Caco-2 (cell line): ENCODE measurements at regions not wholly inside any gene's neighbourhood (a gene's known extent, or its start where the extent isn't known, plus 50 kb on each side); places are given as distances from the start of the nearest gene placed in this dataset.

Source experiments
- BruUV-seq: library from RNA; stranded (reverse); fragments of 400-500 nt; replicated peaks from 2 replicates; lab custom pipeline; 2021; lab: Mats Ljungman, UMichigan
- CTCF ChIA-PET: fragments of 300-600 bp; sonication (Branson Sonifier 250); formaldehyde crosslinking; loops from one replicate; lab custom pipeline; 2022; ENCODE audit warnings: antibody characterized with exemption; lab: Charles Lee
- POLR2A ChIA-PET: fragments of 300-600 bp; sonication (Branson Sonifier 250); formaldehyde crosslinking; loops from one replicate; lab custom pipeline; 2022; ENCODE audit warnings: antibody characterized with exemption; lab: Charles Lee
- DNase-seq, 2 experiments: peaks; one replicate each; pipeline versions ENCODE4 v3.0.0 to v3.0.0-alpha.2; 2020 to 2022
- H3K27me3 ChIP-seq: replicated peaks from 2 replicates; pipeline ENCODE4 v1.6.0; 2011; ENCODE audit warnings: low read length; ENCODE audit not compliant: control insufficient read depth, insufficient read depth
- H3K36me3 ChIP-seq: 2 replicates; pipeline ENCODE4 v1.5.1; 2011; ENCODE audit warnings: low read length; ENCODE audit not compliant: control insufficient read depth, insufficient read depth
- H3K4me1 ChIP-seq: fragments of 250-450 bp; sonication (Bioruptor Pico); 2 replicates; pipeline ENCODE4 v1.5.1; 2020; ENCODE audit warnings: mild to moderate bottlenecking
- H3K4me3 ChIP-seq: 2 replicates; pipeline ENCODE4 v1.5.1; 2011; ENCODE audit warnings: low read depth, mild to moderate bottlenecking, control low read depth, low read length
- H3K9me3 ChIP-seq: fragments of 250-450 bp; sonication (Bioruptor Pico); 2 replicates; pipeline ENCODE4 v1.5.1; 2020; ENCODE audit warnings: mild to moderate bottlenecking, moderate library complexity
- H3K27ac Mint-ChIP-seq: one replicate; pipeline ENCODE4 v1.8.0; 2022; ENCODE audit warnings: mixed read lengths; ENCODE audit not compliant: unreplicated experiment
- H3K27me3 Mint-ChIP-seq: one replicate; pipeline ENCODE4 v1.8.0; 2022; ENCODE audit warnings: mixed read lengths; ENCODE audit not compliant: insufficient read depth, unreplicated experiment
- H3K36me3 Mint-ChIP-seq: one replicate; pipeline ENCODE4 v1.8.0; 2022; ENCODE audit warnings: mild to moderate bottlenecking, mixed read lengths; ENCODE audit not compliant: insufficient read depth, unreplicated experiment
- H3K4me1 Mint-ChIP-seq: one replicate; pipeline ENCODE4 v1.8.0; 2022; ENCODE audit warnings: low read depth, mixed read lengths; ENCODE audit not compliant: unreplicated experiment
- H3K4me3 Mint-ChIP-seq: one replicate; pipeline ENCODE4 v1.8.0; 2022; ENCODE audit warnings: mild to moderate bottlenecking, moderate library complexity, mixed read lengths; ENCODE audit not compliant: unreplicated experiment
- H3K9me3 Mint-ChIP-seq: one replicate; pipeline ENCODE4 v1.8.0; 2022; ENCODE audit warnings: mixed read lengths; ENCODE audit not compliant: unreplicated experiment
- intact Hi-C: fragments of 100-400 bp; cut with micrococcal nuclease; formaldehyde crosslinking; loops from one replicate; pipeline ENCODE4 v1.10.0; 2022; ENCODE audit not compliant: unreplicated experiment
- TF ChIP-seq, protein P1 (sequence below), 2 experiments: fragments of 200-600 bp in 1 of 2; IDR thresholded peaks; 1 replicate in 1 of 2; 2 replicates in 1 of 2; pipeline versions ENCODE4 v1.5.1 to v1.8.0; 2011 to 2022; ENCODE audit warnings: antibody characterized with exemption in 1 of 2, control low read depth in 1 of 2, inconsistent platforms in 1 of 2, low read depth in 1 of 2, low read length in 1 of 2, mild to moderate bottlenecking in 1 of 2, moderate library complexity in 1 of 2; ENCODE audit not compliant: insufficient read depth in 1 of 2, severe bottlenecking in 1 of 2, unreplicated experiment in 1 of 2

DNA sequence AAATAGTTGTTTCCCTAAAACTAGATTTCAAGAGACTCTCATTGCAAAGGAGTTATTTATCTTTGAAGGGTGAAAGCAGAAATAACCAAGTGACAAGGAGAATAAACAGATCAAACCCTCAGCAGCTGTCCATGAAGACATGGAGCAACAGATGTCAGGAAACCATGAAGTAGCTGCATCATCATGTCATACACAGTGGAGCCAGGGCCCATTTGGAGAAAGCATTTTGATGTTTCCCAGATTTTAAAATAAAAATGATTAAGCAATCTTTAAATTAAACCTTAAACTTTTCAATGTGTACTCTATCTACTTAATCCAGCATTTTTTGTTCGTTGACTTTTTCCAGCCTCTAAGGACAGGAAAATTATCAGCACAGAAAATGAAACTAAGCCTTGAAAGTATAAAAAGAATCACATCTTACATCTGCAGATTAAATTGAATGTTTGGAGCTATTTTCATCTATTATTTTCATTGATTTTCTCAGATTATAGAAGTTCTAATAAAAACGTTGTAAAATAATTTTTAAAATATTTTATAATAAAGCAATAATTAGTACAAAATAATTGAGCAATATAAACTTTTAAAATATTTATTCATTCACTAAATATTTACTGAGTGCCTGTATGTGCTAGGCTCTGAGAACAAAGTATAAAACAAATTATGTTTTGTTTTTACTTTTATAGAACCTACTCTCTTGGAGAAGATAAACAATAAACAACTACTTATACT is 860.1 kb downstream of the BCL11A start:
- POLR2A ChIA-PET = no interaction called here
- CTCF ChIA-PET = no interaction called here
- no peak for DNase-seq
- H3K4me3 Mint-ChIP-seq = no peak overlapping the region
- H3K36me3 Mint-ChIP-seq = no peaks in the 10 kb centered on the region
- BruUV-seq = no TSS peak
- Histone ChIP-seq H3K27me3 (no peaks in the 10 kb centered on the region), H3K36me3 (no peaks in the 10 kb centered on the region), H3K9me3 (no peaks in the 10 kb centered on the region), H3K4me3 (no peak overlapping the region), H3K4me1 (no peaks in the 10 kb centered on the region)
- no peaks in the 10 kb centered on the region for H3K9me3 Mint-ChIP-seq
- H3K4me1 Mint-ChIP-seq = no peaks in the 10 kb centered on the region
- H3K27ac Mint-ChIP-seq = no peak overlapping the region
- intact Hi-C loops = no loop called here
- no peaks in the 10 kb centered on the region for H3K27me3 Mint-ChIP-seq
- TF ChIP-seq, protein P1, sequence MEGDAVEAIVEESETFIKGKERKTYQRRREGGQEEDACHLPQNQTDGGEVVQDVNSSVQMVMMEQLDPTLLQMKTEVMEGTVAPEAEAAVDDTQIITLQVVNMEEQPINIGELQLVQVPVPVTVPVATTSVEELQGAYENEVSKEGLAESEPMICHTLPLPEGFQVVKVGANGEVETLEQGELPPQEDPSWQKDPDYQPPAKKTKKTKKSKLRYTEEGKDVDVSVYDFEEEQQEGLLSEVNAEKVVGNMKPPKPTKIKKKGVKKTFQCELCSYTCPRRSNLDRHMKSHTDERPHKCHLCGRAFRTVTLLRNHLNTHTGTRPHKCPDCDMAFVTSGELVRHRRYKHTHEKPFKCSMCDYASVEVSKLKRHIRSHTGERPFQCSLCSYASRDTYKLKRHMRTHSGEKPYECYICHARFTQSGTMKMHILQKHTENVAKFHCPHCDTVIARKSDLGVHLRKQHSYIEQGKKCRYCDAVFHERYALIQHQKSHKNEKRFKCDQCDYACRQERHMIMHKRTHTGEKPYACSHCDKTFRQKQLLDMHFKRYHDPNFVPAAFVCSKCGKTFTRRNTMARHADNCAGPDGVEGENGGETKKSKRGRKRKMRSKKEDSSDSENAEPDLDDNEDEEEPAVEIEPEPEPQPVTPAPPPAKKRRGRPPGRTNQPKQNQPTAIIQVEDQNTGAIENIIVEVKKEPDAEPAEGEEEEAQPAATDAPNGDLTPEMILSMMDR (IDR thresholded peaks at IDR 0.05; ENCODE audit: insufficient read depth in 1 of 2, low read depth in 1 of 2, low read length in 1 of 2, severe bottlenecking in 1 of 2, unreplicated experiment in 1 of 2) = no peak

DNA sequence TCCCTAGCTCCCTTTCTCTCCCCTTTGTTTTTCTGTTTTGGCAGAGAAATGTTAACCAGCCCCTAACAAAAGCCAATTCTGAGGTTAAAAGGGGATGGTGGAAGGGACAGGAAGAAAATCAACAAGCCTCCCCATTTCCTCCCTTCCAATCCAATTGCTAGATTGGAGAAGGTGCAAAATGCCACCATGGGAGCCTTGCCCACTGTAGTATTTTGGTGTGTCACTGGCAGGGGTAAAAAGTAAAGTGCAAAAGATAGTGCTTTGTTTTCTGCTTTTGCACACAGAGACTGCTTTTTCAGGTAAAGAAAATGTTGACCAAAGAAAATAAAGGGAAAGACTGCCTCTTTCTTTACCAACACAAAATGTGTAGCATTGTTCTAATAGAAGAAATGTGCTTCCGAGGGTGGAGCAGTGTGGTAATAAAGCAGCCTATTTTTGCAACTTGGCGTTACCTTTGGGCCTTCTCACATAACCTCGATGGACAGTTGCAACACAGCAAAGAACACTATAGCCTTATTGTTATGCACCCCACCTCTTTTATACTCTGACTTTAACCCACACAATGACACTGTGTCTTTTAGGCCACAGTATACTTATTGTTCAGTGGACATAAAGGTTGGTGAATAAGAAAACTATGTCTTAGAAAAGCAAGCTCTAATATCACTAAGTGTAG is 861.8 kb downstream of the BCL11A start:
- Mint-ChIP-seq H3K27me3 (no peaks in the 10 kb centered on the region), H3K9me3 (peaks cover 7% of the 10 kb centered on the region), H3K36me3 (no peaks in the 10 kb centered on the region), H3K4me1 (no peaks in the 10 kb centered on the region), H3K27ac (no peak overlapping the region), H3K4me3 (no peak overlapping the region)
- ChIA-PET POLR2A (no interaction called here), CTCF (no interaction called here)
- intact Hi-C loops = no loop called here
- TF ChIP-seq, protein P1 (IDR thresholded peaks at IDR 0.05; ENCODE audit: insufficient read depth in 1 of 2, low read depth in 1 of 2, low read length in 1 of 2, severe bottlenecking in 1 of 2, unreplicated experiment in 1 of 2) = no peak
- Histone ChIP-seq H3K4me1 (no peaks in the 10 kb centered on the region), H3K27me3 (no peaks in the 10 kb centered on the region), H3K9me3 (no peaks in the 10 kb centered on the region), H3K4me3 (no peak overlapping the region), H3K36me3 (no peaks in the 10 kb centered on the region)
- BruUV-seq = no TSS peak
- no peak for DNase-seq

DNA sequence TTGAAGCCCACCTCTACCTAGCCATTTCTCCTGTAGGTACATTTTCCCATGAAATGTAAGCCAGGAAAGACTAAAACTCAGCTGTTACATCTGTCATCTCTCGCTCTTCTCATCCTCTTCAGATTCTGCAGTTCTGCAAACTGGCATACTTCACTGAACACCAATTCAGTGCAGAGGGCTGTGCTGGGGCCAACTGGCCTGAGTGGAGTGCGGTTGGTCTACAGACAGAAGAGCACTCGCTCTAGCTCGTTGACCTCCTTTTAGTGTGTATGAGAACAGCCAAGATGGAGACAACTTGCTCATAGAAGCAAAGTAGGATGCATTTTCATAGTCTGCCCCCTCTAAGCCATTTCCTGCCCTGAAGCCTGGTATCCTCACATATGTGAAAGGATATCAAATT is 862.6 kb downstream of the BCL11A start:
- Histone ChIP-seq H3K36me3 (no peaks in the 10 kb centered on the region), H3K4me1 (no peaks in the 10 kb centered on the region), H3K27me3 (no peaks in the 10 kb centered on the region), H3K4me3 (no peak overlapping the region), H3K9me3 (no peaks in the 10 kb centered on the region)
- TF ChIP-seq, protein P1 (IDR thresholded peaks at IDR 0.05; ENCODE audit: insufficient read depth in 1 of 2, low read depth in 1 of 2, low read length in 1 of 2, severe bottlenecking in 1 of 2, unreplicated experiment in 1 of 2) = no peak
- no peak overlapping the region for H3K27ac Mint-ChIP-seq
- no peaks in the 10 kb centered on the region for H3K36me3 Mint-ChIP-seq
- DNase-seq = no peak
- BruUV-seq = no TSS peak
- peaks cover 11% of the 10 kb centered on the region for H3K9me3 Mint-ChIP-seq
- no peak overlapping the region for H3K4me3 Mint-ChIP-seq
- no peaks in the 10 kb centered on the region for H3K4me1 Mint-ChIP-seq
- ChIA-PET CTCF (no interaction called here), POLR2A (no interaction called here)
- intact Hi-C loops = no loop called here
- H3K27me3 Mint-ChIP-seq = no peaks in the 10 kb centered on the region
